Stomach (tissue), 8 donors: ENCODE measurements at regions not wholly inside any gene's neighbourhood (a gene's known extent, or its start where the extent isn't known, plus 50 kb on each side); places are given as distances from the start of the nearest gene placed in this dataset.
"Not testable (repeated sequence)": the region's sequence is repeated elsewhere in the genome, so short reads cannot be mapped to it uniquely, and the experiment has no call there.

ENCODE experiments used
- DNase-seq, 2 donors: peaks; one replicate each; pipeline versions ENCODE4 v3.0.0 to v3.0.0-alpha.2; 2013 to 2019
- H3K27ac ChIP-seq, 5 donors: fragments of 200-600 bp in 4 of 5; sonication (generic) in 4 of 5; one replicate each; pipeline ENCODE4 v1.5.1; 2013 to 2019; ENCODE audit warnings: mild to moderate bottlenecking in 1 of 5, moderate library complexity in 1 of 5
- H3K27me3 ChIP-seq, 3 donors: fragments of 200-600 bp; sonication (generic); one replicate each; pipeline ENCODE4 v1.5.1; 2017 to 2019; ENCODE audit warnings: mixed run types in 1 of 3
- H3K36me3 ChIP-seq, 4 donors: fragments of 200-600 bp; sonication (generic); 1 replicate in 3 of 4; 2 replicates in 1 of 4; pipeline ENCODE4 v1.5.1; 2016 to 2019
- H3K4me1 ChIP-seq, 4 donors: fragments of 200-600 bp; sonication (generic); one replicate each; pipeline ENCODE4 v1.5.1; 2016 to 2019
- H3K4me3 ChIP-seq, 4 donors: fragments of 200-600 bp; sonication (generic) in 3 of 4; one replicate each; pipeline ENCODE4 v1.5.1; 2016 to 2019; ENCODE audit warnings: mild to moderate bottlenecking in 1 of 4
- H3K9me3 ChIP-seq, 4 donors: fragments of 200-600 bp; sonication (generic); one replicate each; pipeline ENCODE4 v1.5.1; 2016 to 2019
- EP300 ChIP-seq: sonication (generic); formaldehyde crosslinking; IDR thresholded peaks from one replicate; pipeline ENCODE4 v1.6.1; 2017; ENCODE audit warnings: antibody characterized with exemption
- POLR2A ChIP-seq, 4 donors: fragments of 450-650 bp; IDR thresholded peaks; one replicate each; pipeline ENCODE4 v1.6.1; 2016; ENCODE audit warnings: antibody characterized with exemption in 4 of 4, control low read depth in 2 of 4, mild to moderate bottlenecking in 1 of 4, moderate library complexity in 1 of 4
- POLR2AphosphoS5 ChIP-seq, 3 donors: sonication (generic); formaldehyde crosslinking; IDR thresholded peaks; one replicate each; pipeline ENCODE4 v1.6.1; 2016; ENCODE audit warnings: antibody characterized with exemption in 3 of 3
- WGBS, 5 donors: extraction: QIAGEN DNeasy Blood & Tissue Kit in 3 of 5; methylation state at CpG; one replicate each; pipeline versions ENCODE4 v1.1.5 to v1.1.7; 2013 to 2018; 5-methylcytosine and 5-hydroxymethylcytosine counted together
- intact Hi-C: fragments of 100-400 bp; cut with DNase I; formaldehyde crosslinking; loops from one replicate; pipeline ENCODE4 v1.15.1; 2023; ENCODE audit warnings: low total_unique reads
- TF ChIP-seq, protein P1 (sequence below), 7 experiments: fragments of 450-650 bp in 4 of 7; fragments of 200-600 bp in 3 of 7; sonication (generic) in 3 of 7; IDR thresholded peaks; one replicate each; pipeline ENCODE4 v1.5.1; 2016 to 2019; ENCODE audit warnings: antibody characterized with exemption in 7 of 7, control low read depth in 2 of 7, mild to moderate bottlenecking in 1 of 7
- donor health status: healthy with polysubstance abuse.
- donor health status: Bipolar disorder and iron deficiency.
- donor health status: healthy.

DNA sequence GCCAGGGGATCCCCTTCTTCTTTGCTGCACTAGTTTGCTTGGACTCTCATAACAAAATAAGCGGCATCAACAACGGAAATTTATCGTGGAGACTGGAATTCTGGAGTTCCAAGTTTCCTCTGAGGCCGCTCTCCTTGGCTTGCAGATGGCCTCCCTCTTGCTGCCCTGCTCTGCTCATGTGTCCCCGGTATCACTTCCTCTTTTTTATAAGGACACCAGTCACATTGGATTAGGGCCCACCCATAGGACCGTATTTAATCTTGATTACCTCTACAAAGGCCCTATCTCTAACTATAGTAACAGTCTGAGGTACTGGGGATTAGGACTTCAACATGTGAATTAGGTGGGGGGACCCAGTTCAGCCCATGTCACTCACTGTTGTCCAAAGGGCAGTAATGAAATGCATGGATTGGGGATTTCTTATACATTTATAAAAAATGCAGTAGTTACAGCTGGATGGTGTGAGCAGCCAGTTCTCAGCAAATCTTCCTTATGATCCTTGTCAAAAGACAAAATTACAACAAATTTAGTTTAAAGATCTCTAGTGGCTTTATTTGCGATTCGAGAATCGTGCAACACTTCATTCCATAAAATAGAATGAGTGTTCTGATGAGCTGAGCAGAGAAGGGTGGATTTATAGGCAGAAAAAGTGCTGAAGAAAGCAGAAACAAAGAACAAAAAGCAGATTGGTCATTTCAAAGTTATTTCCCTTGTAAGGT, 59.3 kb upstream of the AKAP12 start:
- Histone ChIP-seq H3K4me3 (no peak overlapping the region), H3K36me3 (no peaks in the 10 kb centered on the region), H3K4me1 (no peaks in the 10 kb centered on the region), H3K9me3 (peaks cover 0 to 4% (median 0%) of the 10 kb centered on the region in 4 donors), H3K27me3 (no peaks in the 10 kb centered on the region), H3K27ac (no peak overlapping the region)
- DNase-seq: no peak
- WGBS, 5 donors: 84 to 91% (median 90%) methylated on average over 9 of the region's 9 CpGs
- intact Hi-C loops: no loop called here
- TF ChIP-seq, protein P1, sequence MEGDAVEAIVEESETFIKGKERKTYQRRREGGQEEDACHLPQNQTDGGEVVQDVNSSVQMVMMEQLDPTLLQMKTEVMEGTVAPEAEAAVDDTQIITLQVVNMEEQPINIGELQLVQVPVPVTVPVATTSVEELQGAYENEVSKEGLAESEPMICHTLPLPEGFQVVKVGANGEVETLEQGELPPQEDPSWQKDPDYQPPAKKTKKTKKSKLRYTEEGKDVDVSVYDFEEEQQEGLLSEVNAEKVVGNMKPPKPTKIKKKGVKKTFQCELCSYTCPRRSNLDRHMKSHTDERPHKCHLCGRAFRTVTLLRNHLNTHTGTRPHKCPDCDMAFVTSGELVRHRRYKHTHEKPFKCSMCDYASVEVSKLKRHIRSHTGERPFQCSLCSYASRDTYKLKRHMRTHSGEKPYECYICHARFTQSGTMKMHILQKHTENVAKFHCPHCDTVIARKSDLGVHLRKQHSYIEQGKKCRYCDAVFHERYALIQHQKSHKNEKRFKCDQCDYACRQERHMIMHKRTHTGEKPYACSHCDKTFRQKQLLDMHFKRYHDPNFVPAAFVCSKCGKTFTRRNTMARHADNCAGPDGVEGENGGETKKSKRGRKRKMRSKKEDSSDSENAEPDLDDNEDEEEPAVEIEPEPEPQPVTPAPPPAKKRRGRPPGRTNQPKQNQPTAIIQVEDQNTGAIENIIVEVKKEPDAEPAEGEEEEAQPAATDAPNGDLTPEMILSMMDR (IDR thresholded peaks at IDR 0.05): no peak
- TF ChIP-seq EP300: no peak
- TF ChIP-seq POLR2A (IDR thresholded peaks at IDR 0.05): no peak
- TF ChIP-seq POLR2AphosphoS5 (IDR thresholded peaks at IDR 0.05): no peak

DNA sequence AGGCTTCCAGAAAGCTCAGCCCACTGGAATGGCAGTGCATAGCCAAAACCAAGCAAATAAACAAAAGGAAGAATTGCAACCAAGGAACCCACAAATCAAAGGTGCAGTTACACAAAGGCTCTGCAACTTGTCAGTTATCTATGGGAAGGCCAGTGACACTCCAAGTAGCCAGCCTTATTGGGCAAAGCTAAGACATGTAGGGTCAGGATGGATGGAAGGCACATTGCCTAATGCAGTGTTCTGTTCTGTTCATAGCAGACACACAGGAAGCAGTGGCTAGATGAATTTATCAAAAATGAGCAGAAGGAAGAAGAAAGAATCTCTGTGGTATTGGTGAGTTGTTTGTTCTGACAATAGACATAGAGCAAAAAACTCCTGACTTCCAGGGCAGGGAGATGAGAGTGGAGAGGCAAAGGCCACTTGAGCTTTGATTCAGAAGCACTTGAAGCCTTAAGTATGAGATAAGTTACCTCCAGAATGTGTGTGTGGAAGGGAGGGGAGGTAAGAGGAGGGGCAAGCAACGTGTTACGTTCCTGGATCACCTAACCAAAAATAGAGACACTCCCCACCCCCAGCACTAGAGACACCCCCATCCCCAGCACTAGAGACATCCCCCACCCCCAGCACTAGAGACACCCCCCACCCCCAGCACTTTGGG, 57.9 kb upstream of the AKAP12 start:
- 74 to 100% (median 79%) methylated on average over 2 of the region's 2 CpGs for WGBS, 5 donors
- intact Hi-C loops: no loop called here
- no peak for TF ChIP-seq POLR2AphosphoS5 (IDR thresholded peaks at IDR 0.05)
- no peak for TF ChIP-seq POLR2A (IDR thresholded peaks at IDR 0.05)
- TF ChIP-seq EP300: no peak
- TF ChIP-seq, protein P1 (IDR thresholded peaks at IDR 0.05): no peak
- Histone ChIP-seq H3K4me1 (no peaks in the 10 kb centered on the region), H3K36me3 (no peaks in the 10 kb centered on the region), H3K9me3 (peaks cover 0 to 4% (median 0%) of the 10 kb centered on the region in 4 donors), H3K27me3 (no peaks in the 10 kb centered on the region), H3K4me3 (no peak overlapping the region), H3K27ac (no peak overlapping the region)
- DNase-seq: no peak

DNA sequence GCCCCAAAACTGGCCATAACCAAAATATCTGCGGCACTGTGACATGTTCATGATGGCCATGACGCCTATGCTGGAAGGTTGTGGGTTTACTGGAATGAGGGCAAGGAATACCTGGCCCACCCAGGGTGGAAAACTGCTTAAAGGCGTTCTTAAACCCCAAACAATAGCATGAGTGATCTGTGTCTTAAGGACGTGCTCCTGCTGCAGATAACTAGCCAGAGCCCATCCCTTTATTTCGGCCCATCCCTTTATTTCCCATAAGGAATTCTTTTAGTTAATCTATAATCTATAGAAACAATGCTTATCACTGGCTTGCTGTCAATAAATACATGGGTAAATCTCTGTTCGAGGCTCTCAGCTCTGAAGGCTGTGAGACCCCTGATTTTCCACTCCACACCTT, 56.8 kb upstream of the AKAP12 start:
- H3K9me3 ChIP-seq, intact Hi-C loops, H3K4me1 ChIP-seq, H3K27me3 ChIP-seq, H3K27ac ChIP-seq, DNase-seq, H3K36me3 ChIP-seq, H3K4me3 ChIP-seq: not testable (repeated sequence)
- WGBS, 5 donors: 85 to 91% (median 88%) methylated on average over 6 of the region's 6 CpGs

DNA sequence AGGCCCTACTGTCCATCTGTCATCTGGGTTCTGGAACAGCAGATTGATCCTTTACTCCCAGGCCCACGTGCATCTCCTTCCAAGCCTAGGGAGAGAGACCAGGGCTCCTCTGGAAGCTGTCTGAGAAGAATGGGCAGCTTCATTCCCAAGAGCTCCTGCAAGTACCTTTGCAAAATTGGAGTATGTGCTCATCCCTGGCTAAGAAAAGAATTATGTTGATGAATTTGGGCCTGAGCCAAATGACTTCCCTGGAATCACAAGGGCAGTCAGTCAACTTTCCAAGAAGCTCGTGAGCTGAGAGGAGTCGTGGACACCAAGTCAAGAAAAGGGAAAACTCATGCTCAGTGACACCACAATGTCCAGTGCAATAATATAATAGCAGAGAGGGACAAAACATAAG, 54.6 kb upstream of the AKAP12 start:
- TF ChIP-seq EP300 (no peak), POLR2A (IDR thresholded peaks at IDR 0.05) (no peak), POLR2AphosphoS5 (IDR thresholded peaks at IDR 0.05) (no peak)
- TF ChIP-seq, protein P1 (IDR thresholded peaks at IDR 0.05): no peak
- 63 to 81% (median 73%) methylated on average over 3 of the region's 3 CpGs for WGBS, 5 donors

DNA sequence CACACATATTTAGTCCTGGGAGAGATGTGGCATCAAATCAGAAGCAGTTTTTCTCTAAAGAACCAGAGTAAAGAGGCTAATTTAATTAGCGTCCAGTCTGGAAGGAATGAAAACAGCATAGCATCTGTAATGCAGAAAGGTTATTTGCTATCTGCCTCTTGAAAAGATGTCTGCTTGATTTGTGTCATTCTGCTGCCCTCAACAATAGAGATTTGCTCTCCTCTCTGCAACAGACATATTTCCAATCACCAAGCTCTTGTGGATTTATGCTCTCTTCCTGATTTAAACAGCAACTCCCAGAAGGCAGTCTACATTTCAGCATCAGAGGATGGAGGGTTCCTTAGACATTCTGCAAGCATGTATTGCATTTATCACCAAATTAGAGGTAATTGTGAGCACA, 53.5 kb upstream of the AKAP12 start:
- TF ChIP-seq POLR2A (IDR thresholded peaks at IDR 0.05) (no peak), EP300 (no peak), POLR2AphosphoS5 (IDR thresholded peaks at IDR 0.05) (no peak)
- TF ChIP-seq, protein P1 (IDR thresholded peaks at IDR 0.05): no peak
- DNase-seq: no peak
- Histone ChIP-seq H3K4me1 (no peaks in the 10 kb centered on the region), H3K36me3 (no peaks in the 10 kb centered on the region), H3K9me3 (peaks cover 0 to 4% (median 0%) of the 10 kb centered on the region in 4 donors), H3K27ac (no peak overlapping the region), H3K4me3 (no peak overlapping the region), H3K27me3 (peaks cover 0 to 6% (median 0%) of the 10 kb centered on the region in 3 donors)
- intact Hi-C loops: no loop called here
- WGBS, 5 donors: 64 to 85% (median 76%) methylated on average over 1 of the region's 1 CpG

More for the DNA sequence above, 54.6 kb upstream of the AKAP12 start:
- Histone ChIP-seq H3K36me3 (no peaks in the 10 kb centered on the region), H3K4me3 (no peak overlapping the region), H3K27me3 (no peaks in the 10 kb centered on the region), H3K9me3 (peaks cover 0 to 4% (median 0%) of the 10 kb centered on the region in 4 donors), H3K27ac (no peak overlapping the region), H3K4me1 (no peaks in the 10 kb centered on the region)
- intact Hi-C loops: no loop called here
- DNase-seq: no peak
